GM23248 (cell line): ENCODE measurements at regions not wholly inside any gene's neighbourhood (a gene's known extent, or its start where the extent isn't known, plus 50 kb on each side); places are given as distances from the start of the nearest gene placed in this dataset.
A peak's percentile ranks its signal among the peaks of the same experiment; 100 is the strongest.

ENCODE experiments used
- DNase-seq: peaks from one replicate; pipeline ENCODE4 v3.0.0-alpha.2; 2015
- H2AFZ ChIP-seq: fragments of 200-600 bp; sonication (generic); 2 replicates; pipeline ENCODE4 v1.6.1; 2016; ENCODE audit warnings: antibody characterized with exemption
- H3F3A ChIP-seq: fragments of 200-600 bp; sonication (generic); 2 replicates; pipeline ENCODE4 v1.6.1; 2016; ENCODE audit warnings: mild to moderate bottlenecking, antibody characterized with exemption, mixed run types; ENCODE audit not compliant: insufficient read depth
- H3K27ac ChIP-seq: fragments of 200-600 bp; sonication (generic); 2 replicates; pipeline ENCODE4 v1.5.1; 2016; ENCODE audit warnings: mild to moderate bottlenecking
- H3K27me3 ChIP-seq: fragments of 200-600 bp; sonication (generic); replicated peaks from 2 replicates; pipeline ENCODE4 v1.6.1; 2016; ENCODE audit warnings: mild to moderate bottlenecking; ENCODE audit not compliant: insufficient read depth
- H3K36me3 ChIP-seq: fragments of 200-600 bp; sonication (generic); 2 replicates; pipeline ENCODE4 v1.6.1; 2016; ENCODE audit warnings: low read depth, mild to moderate bottlenecking
- H3K4me1 ChIP-seq: fragments of 200-600 bp; sonication (generic); 2 replicates; pipeline ENCODE4 v1.6.1; 2016; ENCODE audit warnings: mild to moderate bottlenecking; ENCODE audit not compliant: insufficient read depth
- H3K4me2 ChIP-seq: fragments of 200-600 bp; sonication (generic); one replicate; pipeline ENCODE4 v1.6.1; 2016; ENCODE audit warnings: mild to moderate bottlenecking; ENCODE audit not compliant: unreplicated experiment
- H3K4me3 ChIP-seq: fragments of 200-600 bp; sonication (generic); 2 replicates; pipeline ENCODE4 v1.5.1; 2016; ENCODE audit warnings: mild to moderate bottlenecking
- H3K79me2 ChIP-seq: fragments of 200-600 bp; sonication (generic); 2 replicates; pipeline ENCODE4 v1.6.1; 2016; ENCODE audit warnings: mild to moderate bottlenecking; ENCODE audit not compliant: insufficient read depth
- H3K9ac ChIP-seq: fragments of 200-600 bp; sonication (generic); 2 replicates; pipeline ENCODE4 v1.6.1; 2016; ENCODE audit warnings: mild to moderate bottlenecking
- H3K9me2 ChIP-seq: fragments of 200-600 bp; sonication (generic); 2 replicates; pipeline ENCODE4 v1.6.1; 2016; ENCODE audit warnings: mixed run types, mild to moderate bottlenecking, moderate library complexity; ENCODE audit not compliant: insufficient read depth
- H3K9me3 ChIP-seq: fragments of 200-600 bp; sonication (generic); one replicate; pipeline ENCODE4 v1.6.1; 2017; ENCODE audit warnings: low read depth
- H4K20me1 ChIP-seq: fragments of 200-600 bp; sonication (generic); 2 replicates; pipeline ENCODE4 v1.6.0; 2016; ENCODE audit not compliant: insufficient read depth
- EZH2 ChIP-seq: fragments of 200-600 bp; sonication (generic); IDR thresholded peaks from 2 replicates; pipeline ENCODE4 v1.6.1; 2018; ENCODE audit warnings: antibody characterized with exemption, mild to moderate bottlenecking; ENCODE audit not compliant: insufficient read depth, poor library complexity, severe bottlenecking
- EZH2phosphoT487 ChIP-seq: fragments of 200-600 bp; sonication (generic); IDR thresholded peaks from 2 replicates; pipeline ENCODE4 v1.6.1; 2018; ENCODE audit warnings: antibody characterized with exemption, moderate library complexity, mild to moderate bottlenecking, low read depth; ENCODE audit not compliant: insufficient read depth
- WGBS, 2 experiments: methylation state at CpG; one replicate each; pipeline ENCODE4 v1.1.6; 2015 to 2017; ENCODE audit warnings: low lambda C conversion rate in 2 of 2, low coverage in 1 of 2; ENCODE audit errors: missing lambda C conversion rate in 2 of 2; 5-methylcytosine and 5-hydroxymethylcytosine counted together
- in situ Hi-C: fragments of 300-500 bp; cut with MboI; formaldehyde crosslinking; loops from 2 replicates; pipeline ENCODE4 v1.15.0; 2020

DNA sequence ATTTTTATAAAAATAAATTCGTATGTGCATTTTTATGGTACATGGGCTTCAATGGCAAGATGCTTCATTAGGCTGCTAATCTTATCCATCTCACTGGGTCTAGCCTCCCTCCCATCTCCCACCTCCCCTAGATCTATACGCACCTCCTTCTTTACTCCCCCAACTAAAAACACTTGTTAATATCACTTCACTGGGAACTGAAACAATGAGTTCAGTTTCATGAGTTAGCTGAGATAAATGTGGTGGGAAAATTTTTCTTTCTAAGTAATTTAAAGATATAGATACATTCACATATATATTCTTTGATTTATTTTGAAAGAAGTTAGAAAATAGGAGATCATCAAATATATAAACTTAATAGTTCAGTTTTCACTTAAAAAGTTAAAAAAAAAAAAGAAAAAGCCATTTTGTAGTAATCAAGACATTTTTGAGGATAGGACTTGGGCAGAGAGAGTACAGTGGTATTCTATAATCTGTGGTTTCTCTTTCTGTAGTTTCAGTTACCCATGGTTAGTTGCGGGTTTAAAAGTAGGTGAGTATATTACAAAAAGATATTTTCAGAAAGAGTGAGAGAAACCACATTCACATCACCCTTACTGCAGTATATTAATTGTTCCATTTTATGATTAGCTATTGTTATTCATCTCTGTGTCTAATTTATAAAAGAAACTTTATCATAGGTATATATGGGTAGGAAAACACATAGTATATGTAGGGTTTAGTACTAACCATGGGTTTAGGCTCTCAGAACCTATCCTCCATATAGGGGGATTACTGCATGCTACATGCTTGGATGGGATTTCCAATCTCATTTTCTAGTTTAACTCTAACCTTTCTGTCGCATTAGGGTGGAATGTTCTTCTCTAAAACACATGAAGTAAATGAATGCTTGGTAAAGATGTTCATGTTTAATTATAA lies 316.0 kb upstream of the CBLB start:
- TF ChIP-seq EZH2phosphoT487 (no peak), EZH2 (no peak)
- in situ Hi-C loops: no loop called here
- no peaks in the 10 kb centered on the region for H3K27me3 ChIP-seq

GRCh38 chr3:106185949-106186348 lies 317.1 kb upstream of the CBLB start:
- Histone ChIP-seq H2AFZ (no peak overlapping the region), H3K4me3 (no peak overlapping the region)

More for the DNA sequence above, 316.0 kb upstream of the CBLB start:
- H2AFZ ChIP-seq: no peak overlapping the region
- no peaks in the 10 kb centered on the region for H4K20me1 ChIP-seq
- H3F3A ChIP-seq: peaks cover 7% of the 10 kb centered on the region; the same call in 1 of the 2 replicates
- H3K9me2 ChIP-seq: no peaks in the 10 kb centered on the region
- H3K36me3 ChIP-seq: no peaks in the 10 kb centered on the region
- H3K4me1 ChIP-seq: peaks cover 9% of the 10 kb centered on the region
- H3K4me2 ChIP-seq: peak overlapping the region; percentile 25
- 97 to 98% methylated on average over 4 of the region's 4 CpGs for WGBS, 2 experiments
- DNase-seq: no peak
- H3K79me2 ChIP-seq: no peaks in the 10 kb centered on the region
- H3K27ac ChIP-seq: no peak overlapping the region
- H3K9me3 ChIP-seq: no peaks in the 10 kb centered on the region
- H3K9ac ChIP-seq: no peak overlapping the region
- H3K4me3 ChIP-seq: no peak overlapping the region

DNA sequence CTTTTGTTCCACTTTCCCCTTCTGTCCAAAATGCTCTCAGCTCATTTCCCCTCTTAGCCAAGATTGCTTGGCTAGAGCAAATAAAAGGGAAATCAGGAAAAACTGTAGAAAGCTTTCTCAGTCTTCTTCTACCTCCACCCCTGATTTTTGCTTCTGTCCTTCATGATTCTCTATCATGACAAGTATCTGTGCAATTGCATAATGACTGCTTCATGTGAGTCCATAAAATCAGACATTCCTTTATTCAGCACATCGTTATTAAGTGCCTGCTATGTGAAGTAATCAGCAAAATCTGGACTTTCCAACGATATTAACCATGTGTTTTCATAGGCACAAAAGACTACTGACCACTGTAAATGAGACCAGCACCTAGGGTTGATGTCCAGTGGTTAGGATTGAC lies 321.5 kb upstream of the CBLB start:
- Histone ChIP-seq H3F3A (peaks cover 7% of the 10 kb centered on the region; the same call in 1 of the 2 replicates), H3K27ac (no peak overlapping the region), H3K79me2 (no peaks in the 10 kb centered on the region), H3K4me2 (no peak overlapping the region), H3K9ac (no peak overlapping the region), H3K36me3 (no peaks in the 10 kb centered on the region), H3K9me2 (no peaks in the 10 kb centered on the region), H3K4me1 (no peaks in the 10 kb centered on the region), H4K20me1 (no peaks in the 10 kb centered on the region), H3K9me3 (no peaks in the 10 kb centered on the region), H3K27me3 (no peaks in the 10 kb centered on the region), H3K4me3 (no peak overlapping the region), H2AFZ (no peak overlapping the region)
- TF ChIP-seq EZH2 (no peak), EZH2phosphoT487 (no peak)
- in situ Hi-C loops: no loop called here
- no peak for DNase-seq
- WGBS, 2 experiments: 9 to 12% methylated on average over 2 of the region's 2 CpGs

More at GRCh38 chr3:106185949-106186348, 317.1 kb upstream of the CBLB start:
- Histone ChIP-seq H3K4me2 (no peak overlapping the region), H4K20me1 (no peaks in the 10 kb centered on the region), H3K27me3 (no peaks in the 10 kb centered on the region), H3K27ac (no peak overlapping the region), H3K9me3 (no peaks in the 10 kb centered on the region), H3F3A (peaks cover 7% of the 10 kb centered on the region; the same call in 1 of the 2 replicates), H3K4me1 (peaks cover 9% of the 10 kb centered on the region), H3K9ac (no peak overlapping the region), H3K36me3 (no peaks in the 10 kb centered on the region), H3K79me2 (no peaks in the 10 kb centered on the region), H3K9me2 (no peaks in the 10 kb centered on the region)
- DNase-seq: no peak
- in situ Hi-C loops: no loop called here
- 90 to 92% methylated on average over 2 of the region's 2 CpGs for WGBS, 2 experiments
- TF ChIP-seq EZH2phosphoT487 (no peak), EZH2 (no peak)

- no peak overlapping the region for H3K4me2 ChIP-seq
- H3K9me3 ChIP-seq: no peaks in the 10 kb centered on the region
- no peak overlapping the region for H2AFZ ChIP-seq
- WGBS, 2 experiments: 66 to 68% methylated on average over 1 of the region's 1 CpG
- no peaks in the 10 kb centered on the region for H4K20me1 ChIP-seq
- H3K27ac ChIP-seq: no peak overlapping the region
- TF ChIP-seq EZH2: no peak
- no peak for TF ChIP-seq EZH2phosphoT487
- H3K9ac ChIP-seq: no peak overlapping the region
- in situ Hi-C loops: no loop called here
- H3K79me2 ChIP-seq: no peaks in the 10 kb centered on the region
- DNase-seq: no peak
- H3K4me3 ChIP-seq: no peak overlapping the region
- no peaks in the 10 kb centered on the region for H3K9me2 ChIP-seq
- H3K36me3 ChIP-seq: no peaks in the 10 kb centered on the region
- H3K4me1 ChIP-seq: no peaks in the 10 kb centered on the region
- H3K27me3 ChIP-seq: no peaks in the 10 kb centered on the region
- H3F3A ChIP-seq: peaks cover 7% of the 10 kb centered on the region; the same call in 1 of the 2 replicates
Observed at GRCh38 chr3:106191211-106191610, 322.4 kb upstream of the CBLB start.

- Histone ChIP-seq H3K79me2 (no peaks in the 10 kb centered on the region), H3K9me3 (no peaks in the 10 kb centered on the region), H3K36me3 (no peaks in the 10 kb centered on the region), H3F3A (peaks cover 7% of the 10 kb centered on the region; the same call in 1 of the 2 replicates), H3K9ac (no peak overlapping the region), H3K4me3 (no peak overlapping the region), H3K27me3 (no peaks in the 10 kb centered on the region), H3K27ac (no peak overlapping the region), H3K4me1 (no peaks in the 10 kb centered on the region), H3K9me2 (no peaks in the 10 kb centered on the region), H2AFZ (no peak overlapping the region), H3K4me2 (no peak overlapping the region), H4K20me1 (no peaks in the 10 kb centered on the region)
- 86 to 90% methylated on average over 3 of the region's 3 CpGs for WGBS, 2 experiments
- no peak for DNase-seq
- TF ChIP-seq EZH2phosphoT487: no peak
- no peak for TF ChIP-seq EZH2
- in situ Hi-C loops: no loop called here
Observed at GRCh38 chr3:106191913-106192312, 323.1 kb upstream of the CBLB start.
